SU-DHL-6 (cell line): ENCODE measurements at regions not wholly inside any gene's neighbourhood (a gene's known extent, or its start where the extent isn't known, plus 50 kb on each side); places are given as distances from the start of the nearest gene placed in this dataset.

Experiments
- H2AFZ ChIP-seq: fragments of 200-600 bp; sonication (generic); 2 replicates; pipeline ENCODE4 v1.6.1; 2014; ENCODE audit warnings: low read depth, mild to moderate bottlenecking, moderate library complexity, mixed read lengths, antibody characterized with exemption, low read length; ENCODE audit not compliant: severe bottlenecking
- H3F3A ChIP-seq: fragments of 200-600 bp; shearing (Covaris generic); 2 replicates; pipeline ENCODE4 v1.6.0; 2016; ENCODE audit warnings: antibody characterized with exemption, mild to moderate bottlenecking; ENCODE audit not compliant: insufficient read depth
- H3K27ac ChIP-seq: fragments of 200-600 bp; sonication (generic); 2 replicates; pipeline ENCODE4 v1.5.1; 2016; ENCODE audit warnings: low read depth, mild to moderate bottlenecking, low read length, moderate library complexity, mixed read lengths
- H3K27me3 ChIP-seq: fragments of 200-600 bp; sonication (generic), shearing (Covaris generic); 2 replicates; pipeline ENCODE4 v1.6.0; 2014; ENCODE audit warnings: mild to moderate bottlenecking, low read length
- H3K36me3 ChIP-seq: fragments of 200-600 bp; sonication (generic); 2 replicates; pipeline ENCODE4 v1.6.1; 2014; ENCODE audit warnings: mild to moderate bottlenecking, low read length, mixed read lengths
- H3K4me2 ChIP-seq: fragments of 300-600, 200-600 bp; shearing (Covaris generic), sonication (generic); 2 replicates; pipeline ENCODE4 v1.6.0; 2014; ENCODE audit warnings: low read length, low read depth, mild to moderate bottlenecking; ENCODE audit not compliant: poor library complexity, severe bottlenecking
- H3K4me3 ChIP-seq: fragments of 200-600 bp; sonication (generic); 2 replicates; pipeline ENCODE4 v1.5.1; 2014; ENCODE audit warnings: antibody characterized with exemption, low read length, mild to moderate bottlenecking, mixed read lengths; ENCODE audit not compliant: insufficient read depth, poor library complexity, severe bottlenecking
- H3K79me2 ChIP-seq: fragments of 200-600 bp; sonication (generic); 2 replicates; pipeline ENCODE4 v1.6.1; 2014; ENCODE audit warnings: mild to moderate bottlenecking, low read length, moderate library complexity; ENCODE audit not compliant: insufficient read depth
- H3K9ac ChIP-seq: fragments of 200-600 bp; sonication (generic); 2 replicates; pipeline ENCODE4 v1.7.0; 2014; ENCODE audit warnings: mild to moderate bottlenecking, low read length
- H3K9me2 ChIP-seq: fragments of 200-600 bp; sonication (generic); replicated peaks from 2 replicates; pipeline ENCODE4 v1.6.1; 2014; ENCODE audit warnings: low read length; ENCODE audit not compliant: insufficient read depth
- H3K9me3 ChIP-seq: fragments of 200-600 bp; sonication (generic); 2 replicates; pipeline ENCODE4 v1.6.1; 2014; ENCODE audit warnings: low read length, mixed read lengths; ENCODE audit not compliant: insufficient read depth
- H4K20me1 ChIP-seq: fragments of 200-600 bp; sonication (generic); 2 replicates; pipeline ENCODE4 v1.6.1; 2014; ENCODE audit warnings: low read depth, mild to moderate bottlenecking, antibody characterized with exemption, low read length, moderate library complexity, mixed read lengths
- EZH2phosphoT487 ChIP-seq: fragments of 200-600 bp; sonication (generic), shearing (Covaris generic); conservative IDR thresholded peaks from 2 replicates; pipeline ENCODE4 v1.6.1; 2018; ENCODE audit warnings: mild to moderate bottlenecking, antibody characterized with exemption, low read length, moderate library complexity, mixed read lengths
- TF ChIP-seq, protein P1 (sequence below): fragments of 200-600 bp; sonication (generic); IDR thresholded peaks from one replicate; pipeline ENCODE4 v1.5.1; 2017; ENCODE audit warnings: antibody characterized with exemption, mild to moderate bottlenecking, low read length, moderate library complexity; ENCODE audit not compliant: insufficient read depth, poor library complexity, severe bottlenecking

DNA sequence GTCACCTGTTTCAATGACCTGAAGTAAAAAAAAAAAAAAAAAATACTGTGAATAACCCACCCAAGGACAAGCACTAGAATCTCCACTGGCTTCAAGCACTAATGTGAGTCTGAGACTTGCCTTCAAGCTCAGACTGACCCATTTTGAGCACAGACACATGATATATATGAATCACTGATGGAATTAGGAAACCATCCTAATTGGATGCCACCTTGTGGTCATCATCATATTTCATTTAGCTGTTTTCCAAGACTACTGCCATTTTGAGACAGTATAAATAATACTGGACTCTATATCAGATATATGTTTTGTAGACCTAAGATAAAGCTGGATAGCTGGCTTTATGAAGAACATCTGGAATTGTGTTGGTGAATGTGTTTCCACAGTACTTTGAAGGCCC is 1232.0 kb downstream of the KCNT2 start:
- H3K36me3 ChIP-seq: no peaks in the 10 kb centered on the region
- H3F3A ChIP-seq: no peaks in the 10 kb centered on the region
- no peaks in the 10 kb centered on the region for H4K20me1 ChIP-seq
- H3K27me3 ChIP-seq: no peaks in the 10 kb centered on the region
- no peaks in the 10 kb centered on the region for H3K9me3 ChIP-seq
- TF ChIP-seq EZH2phosphoT487: no peak
- TF ChIP-seq, protein P1, sequence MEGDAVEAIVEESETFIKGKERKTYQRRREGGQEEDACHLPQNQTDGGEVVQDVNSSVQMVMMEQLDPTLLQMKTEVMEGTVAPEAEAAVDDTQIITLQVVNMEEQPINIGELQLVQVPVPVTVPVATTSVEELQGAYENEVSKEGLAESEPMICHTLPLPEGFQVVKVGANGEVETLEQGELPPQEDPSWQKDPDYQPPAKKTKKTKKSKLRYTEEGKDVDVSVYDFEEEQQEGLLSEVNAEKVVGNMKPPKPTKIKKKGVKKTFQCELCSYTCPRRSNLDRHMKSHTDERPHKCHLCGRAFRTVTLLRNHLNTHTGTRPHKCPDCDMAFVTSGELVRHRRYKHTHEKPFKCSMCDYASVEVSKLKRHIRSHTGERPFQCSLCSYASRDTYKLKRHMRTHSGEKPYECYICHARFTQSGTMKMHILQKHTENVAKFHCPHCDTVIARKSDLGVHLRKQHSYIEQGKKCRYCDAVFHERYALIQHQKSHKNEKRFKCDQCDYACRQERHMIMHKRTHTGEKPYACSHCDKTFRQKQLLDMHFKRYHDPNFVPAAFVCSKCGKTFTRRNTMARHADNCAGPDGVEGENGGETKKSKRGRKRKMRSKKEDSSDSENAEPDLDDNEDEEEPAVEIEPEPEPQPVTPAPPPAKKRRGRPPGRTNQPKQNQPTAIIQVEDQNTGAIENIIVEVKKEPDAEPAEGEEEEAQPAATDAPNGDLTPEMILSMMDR: peak; percentile 17
- H3K79me2 ChIP-seq: no peaks in the 10 kb centered on the region
- H3K9ac ChIP-seq: no peak overlapping the region
- H2AFZ ChIP-seq: peak overlapping the region; percentile 1
- H3K4me2 ChIP-seq: no peak overlapping the region
- H3K4me3 ChIP-seq: no peak overlapping the region
- H3K9me2 ChIP-seq: no peaks in the 10 kb centered on the region
- no peak overlapping the region for H3K27ac ChIP-seq

DNA sequence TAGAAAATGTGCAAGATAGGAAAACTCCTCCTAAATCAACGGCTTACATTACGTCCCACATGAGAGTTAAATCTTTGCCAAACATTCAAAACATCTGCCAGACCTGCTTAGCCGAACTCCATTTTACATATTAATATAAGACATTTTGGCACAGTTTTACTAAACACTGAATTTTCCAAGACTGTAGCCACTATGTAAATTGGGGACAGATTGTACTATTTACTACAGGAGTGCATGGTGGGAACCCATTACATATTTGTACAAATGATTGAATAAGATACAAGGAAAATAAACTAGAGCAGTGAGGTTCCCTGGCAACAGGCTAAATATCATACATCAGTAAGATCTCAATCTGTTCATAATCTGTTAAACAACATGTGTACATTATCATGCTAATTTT is 1234.4 kb downstream of the KCNT2 start:
- no peak overlapping the region for H3K9ac ChIP-seq
- no peak overlapping the region for H3K27ac ChIP-seq
- TF ChIP-seq EZH2phosphoT487: no peak
- TF ChIP-seq, protein P1: no peak
- no peaks in the 10 kb centered on the region for H3K79me2 ChIP-seq
- no peak overlapping the region for H3K4me2 ChIP-seq
- H3K36me3 ChIP-seq: no peaks in the 10 kb centered on the region
- no peaks in the 10 kb centered on the region for H3K9me2 ChIP-seq
- H3F3A ChIP-seq: no peaks in the 10 kb centered on the region
- no peaks in the 10 kb centered on the region for H4K20me1 ChIP-seq
- H3K27me3 ChIP-seq: no peaks in the 10 kb centered on the region
- no peak overlapping the region for H3K4me3 ChIP-seq
- H3K9me3 ChIP-seq: no peaks in the 10 kb centered on the region
- peak overlapping the region; percentile 25 for H2AFZ ChIP-seq

DNA sequence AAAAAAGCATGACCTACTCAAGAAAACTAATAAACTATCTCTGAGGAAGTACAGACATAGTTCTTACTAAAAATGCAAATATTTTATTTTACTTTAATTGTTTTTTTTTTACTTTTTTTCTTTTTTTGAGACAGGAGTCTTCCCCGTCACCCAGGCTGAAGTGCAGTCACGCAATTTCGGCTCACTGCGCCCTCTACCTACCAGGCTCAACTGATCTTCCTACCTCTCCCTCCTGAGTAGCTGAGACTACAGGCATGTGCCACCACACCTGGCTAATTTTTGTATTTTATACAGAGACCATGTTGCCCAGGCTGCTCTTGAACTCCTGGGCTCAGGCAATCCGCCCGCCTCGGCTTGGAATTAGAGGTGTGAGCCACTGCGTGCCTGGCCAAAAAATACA is 1263.1 kb downstream of the KCNT2 start:
- Histone ChIP-seq H3K4me3 (no peak overlapping the region), H3F3A (no peaks in the 10 kb centered on the region), H3K36me3 (no peaks in the 10 kb centered on the region), H3K27ac (no peak overlapping the region), H3K27me3 (no peaks in the 10 kb centered on the region), H3K9ac (no peak overlapping the region), H3K79me2 (no peaks in the 10 kb centered on the region), H3K9me2 (no peaks in the 10 kb centered on the region), H4K20me1 (no peaks in the 10 kb centered on the region), H2AFZ (no peak overlapping the region), H3K9me3 (no peaks in the 10 kb centered on the region), H3K4me2 (no peak overlapping the region)
- TF ChIP-seq, protein P1: no peak
- no peak for TF ChIP-seq EZH2phosphoT487
